ENCODE measurements at regions not wholly inside any gene's neighbourhood (a gene's known extent, or its start where the extent isn't known, plus 50 kb on each side); places are given as distances from the start of the nearest gene placed in this dataset.

- no peak overlapping the region for H3K27ac ChIP-seq (ENCODE audit: low read depth in 2 of 2, low read length in 1 of 2)
- no peaks in the 10 kb centered on the region for H3K79me2 ChIP-seq (ENCODE audit: insufficient read depth)
- H3K9ac ChIP-seq = no peak overlapping the region
- no peaks in the 10 kb centered on the region for H3K9me3 ChIP-seq
- H3K4me2 ChIP-seq = no peak overlapping the region
- CTCF ChIA-PET = no interaction called here
- TF ChIP-seq JUND (IDR thresholded peaks at IDR 0.05) (peak; percentile 9; the same call in 1 of the 2 replicates), MXI1 (IDR thresholded peaks at IDR 0.05; ENCODE audit: low read depth, low read length) (no peak), RCOR1 (IDR thresholded peaks at IDR 0.05; ENCODE audit: low read length) (no peak)
- no peaks in the 10 kb centered on the region for H4K20me1 ChIP-seq (ENCODE audit: insufficient read depth)
- no peaks in the 10 kb centered on the region for H3F3A ChIP-seq (replicated peaks; ENCODE audit: insufficient read depth)
- no peaks in the 10 kb centered on the region for H3K4me1 ChIP-seq (ENCODE audit: control insufficient read depth in 1 of 2, insufficient read depth in 2 of 2, low read depth in 1 of 2, low read length in 1 of 2)
- H3K9me2 ChIP-seq = no peaks in the 10 kb centered on the region
- no peak overlapping the region for H2AFZ ChIP-seq (ENCODE audit: low read depth)
- DNase-seq = no peak
- H3K4me3 ChIP-seq (ENCODE audit: low read depth in 2 of 2, low read length in 1 of 2) = no peak overlapping the region
- H3K36me3 ChIP-seq (replicated peaks in 1 of 2; ENCODE audit: control insufficient read depth in 1 of 2, insufficient read depth in 2 of 2, low read length in 1 of 2) = no peaks in the 10 kb centered on the region
- H3K27me3 ChIP-seq (ENCODE audit: insufficient read depth) = no peaks in the 10 kb centered on the region
- POLR2A ChIA-PET = no interaction called here
- WGBS (ENCODE audit: low lambda C conversion rate) = 55% methylated on average over 3 of the region's 3 CpGs
Measured at GRCh38 chr14:41000350-41000749, 606.3 kb upstream of the LRFN5 start.

DNA sequence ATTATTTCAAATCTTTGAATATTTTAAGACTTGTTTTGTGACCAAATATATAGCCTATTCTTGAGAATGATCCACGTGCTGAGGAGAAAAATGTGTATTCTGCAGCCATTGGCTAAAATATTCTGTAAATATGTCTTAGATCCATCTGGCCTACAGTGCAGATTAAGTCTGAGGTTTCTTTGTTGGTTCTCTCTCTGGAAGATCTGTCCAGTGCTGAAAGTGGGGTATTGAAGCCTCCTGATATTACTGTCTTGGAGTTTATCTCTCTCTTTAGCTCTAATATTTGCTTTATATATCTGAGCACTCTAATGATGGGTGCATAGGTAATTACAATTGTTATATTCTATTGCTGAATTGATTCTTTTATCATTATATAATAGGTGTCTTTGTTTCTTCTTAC lies 617.4 kb upstream of the LRFN5 start:
- H3K4me1 ChIP-seq (ENCODE audit: control insufficient read depth in 1 of 2, insufficient read depth in 2 of 2, low read depth in 1 of 2, low read length in 1 of 2) = no peaks in the 10 kb centered on the region
- no peaks in the 10 kb centered on the region for H3K27me3 ChIP-seq (ENCODE audit: insufficient read depth)
- H3K27ac ChIP-seq (ENCODE audit: low read depth in 2 of 2, low read length in 1 of 2) = no peak overlapping the region
- H3K4me2 ChIP-seq = no peak overlapping the region
- ChIA-PET POLR2A (no interaction called here), CTCF (no interaction called here)
- H3K4me3 ChIP-seq (ENCODE audit: low read depth in 2 of 2, low read length in 1 of 2) = no peak overlapping the region
- no peaks in the 10 kb centered on the region for H4K20me1 ChIP-seq (ENCODE audit: insufficient read depth)
- H3F3A ChIP-seq (replicated peaks; ENCODE audit: insufficient read depth) = no peaks in the 10 kb centered on the region
- WGBS (ENCODE audit: low lambda C conversion rate) = 43% methylated on average over 1 of the region's 1 CpG
- no peaks in the 10 kb centered on the region for H3K79me2 ChIP-seq (ENCODE audit: insufficient read depth)
- no peak overlapping the region for H3K9ac ChIP-seq
- no peak overlapping the region for H2AFZ ChIP-seq (ENCODE audit: low read depth)
- H3K9me2 ChIP-seq = no peaks in the 10 kb centered on the region
- TF ChIP-seq TEAD4 (IDR thresholded peaks at IDR 0.05; ENCODE audit: borderline replicate concordance, insufficient read depth) (no peak), SIN3A (IDR thresholded peaks at IDR 0.05; ENCODE audit: borderline replicate concordance, low read depth, low read length) (no peak), FOXM1 (IDR thresholded peaks at IDR 0.05; ENCODE audit: low read depth) (no peak), EZH2phosphoT487 (IDR thresholded peaks at IDR 0.05; ENCODE audit: borderline replicate concordance, low read depth) (no peak), MAX (IDR thresholded peaks at IDR 0.05; ENCODE audit: low read depth) (no peak), FOSL2 (IDR thresholded peaks at IDR 0.05; ENCODE audit: borderline replicate concordance, low read depth) (no peak), SMC3 (IDR thresholded peaks at IDR 0.05; ENCODE audit: low read depth, low read length) (no peak), TCF12 (IDR thresholded peaks at IDR 0.05) (no peak)
- TF ChIP-seq, protein P1, sequence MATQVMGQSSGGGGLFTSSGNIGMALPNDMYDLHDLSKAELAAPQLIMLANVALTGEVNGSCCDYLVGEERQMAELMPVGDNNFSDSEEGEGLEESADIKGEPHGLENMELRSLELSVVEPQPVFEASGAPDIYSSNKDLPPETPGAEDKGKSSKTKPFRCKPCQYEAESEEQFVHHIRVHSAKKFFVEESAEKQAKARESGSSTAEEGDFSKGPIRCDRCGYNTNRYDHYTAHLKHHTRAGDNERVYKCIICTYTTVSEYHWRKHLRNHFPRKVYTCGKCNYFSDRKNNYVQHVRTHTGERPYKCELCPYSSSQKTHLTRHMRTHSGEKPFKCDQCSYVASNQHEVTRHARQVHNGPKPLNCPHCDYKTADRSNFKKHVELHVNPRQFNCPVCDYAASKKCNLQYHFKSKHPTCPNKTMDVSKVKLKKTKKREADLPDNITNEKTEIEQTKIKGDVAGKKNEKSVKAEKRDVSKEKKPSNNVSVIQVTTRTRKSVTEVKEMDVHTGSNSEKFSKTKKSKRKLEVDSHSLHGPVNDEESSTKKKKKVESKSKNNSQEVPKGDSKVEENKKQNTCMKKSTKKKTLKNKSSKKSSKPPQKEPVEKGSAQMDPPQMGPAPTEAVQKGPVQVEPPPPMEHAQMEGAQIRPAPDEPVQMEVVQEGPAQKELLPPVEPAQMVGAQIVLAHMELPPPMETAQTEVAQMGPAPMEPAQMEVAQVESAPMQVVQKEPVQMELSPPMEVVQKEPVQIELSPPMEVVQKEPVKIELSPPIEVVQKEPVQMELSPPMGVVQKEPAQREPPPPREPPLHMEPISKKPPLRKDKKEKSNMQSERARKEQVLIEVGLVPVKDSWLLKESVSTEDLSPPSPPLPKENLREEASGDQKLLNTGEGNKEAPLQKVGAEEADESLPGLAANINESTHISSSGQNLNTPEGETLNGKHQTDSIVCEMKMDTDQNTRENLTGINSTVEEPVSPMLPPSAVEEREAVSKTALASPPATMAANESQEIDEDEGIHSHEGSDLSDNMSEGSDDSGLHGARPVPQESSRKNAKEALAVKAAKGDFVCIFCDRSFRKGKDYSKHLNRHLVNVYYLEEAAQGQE (IDR thresholded peaks at IDR 0.05; ENCODE audit: low read depth, low read length) = peak; percentile 72
- DNase-seq = no peak
- H3K36me3 ChIP-seq (replicated peaks in 1 of 2; ENCODE audit: control insufficient read depth in 1 of 2, insufficient read depth in 2 of 2, low read length in 1 of 2) = no peaks in the 10 kb centered on the region
- H3K9me3 ChIP-seq = no peaks in the 10 kb centered on the region
